ENCODE measurements at regions not wholly inside any gene's neighbourhood (a gene's known extent, or its start where the extent isn't known, plus 50 kb on each side); places are given as distances from the start of the nearest gene placed in this dataset.
"Not testable (repeated sequence)": the region's sequence is repeated elsewhere in the genome, so short reads cannot be mapped to it uniquely, and the experiment has no call there.

- H3K9me3 ChIP-seq (ENCODE audit: control insufficient read depth in 2 of 2, low read length in 2 of 2) = no peaks in the 10 kb centered on the region
- H3K4me1 ChIP-seq (ENCODE audit: control insufficient read depth, insufficient read depth, low read length, poor library complexity, severe bottlenecking) = no peaks in the 10 kb centered on the region
- ATAC-seq (ENCODE audit: low read depth in 2 of 2) (no peak), DNase-seq (no peak)
- H3K4me3 ChIP-seq (ENCODE audit: low read depth, low read length) = no peak overlapping the region
- Mint-ChIP-seq H3K27ac (no peak overlapping the region), H3K27me3 (no peaks in the 10 kb centered on the region), H3K9me3 (no peaks in the 10 kb centered on the region), H3K4me1 (no peaks in the 10 kb centered on the region), H3K36me3 (no peaks in the 10 kb centered on the region), H3K4me3 (no peak overlapping the region)
- H3K27me3 ChIP-seq (ENCODE audit: control insufficient read depth, insufficient read depth, low read length) = no peaks in the 10 kb centered on the region
- no peak overlapping the region for H3K27ac ChIP-seq (ENCODE audit: insufficient read depth, low read length, poor library complexity, severe bottlenecking)
- no peaks in the 10 kb centered on the region for H3K36me3 ChIP-seq (ENCODE audit: control insufficient read depth, insufficient read depth, low read length)
Observed at GRCh38 chrX:131630534-131630933, 86.7 kb downstream of the OR13H1 start.

- no peak overlapping the region for H3K27ac ChIP-seq (ENCODE audit: insufficient read depth, low read length, poor library complexity, severe bottlenecking)
- Mint-ChIP-seq H3K36me3 (no peaks in the 10 kb centered on the region), H3K27ac (no peak overlapping the region), H3K4me1 (no peaks in the 10 kb centered on the region), H3K4me3 (no peak overlapping the region), H3K9me3 (no peaks in the 10 kb centered on the region), H3K27me3 (no peaks in the 10 kb centered on the region)
- no peaks in the 10 kb centered on the region for H3K9me3 ChIP-seq (ENCODE audit: control insufficient read depth in 2 of 2, low read length in 2 of 2)
- H3K36me3 ChIP-seq (ENCODE audit: control insufficient read depth, insufficient read depth, low read length) = no peaks in the 10 kb centered on the region
- DNase-seq = peak; percentile 2 to 47 (median 39)
- no peak for ATAC-seq (ENCODE audit: low read depth in 2 of 2)
- no peaks in the 10 kb centered on the region for H3K4me1 ChIP-seq (ENCODE audit: control insufficient read depth, insufficient read depth, low read length, poor library complexity, severe bottlenecking)
- H3K4me3 ChIP-seq (ENCODE audit: low read depth, low read length) = no peak overlapping the region
- H3K27me3 ChIP-seq (ENCODE audit: control insufficient read depth, insufficient read depth, low read length) = no peaks in the 10 kb centered on the region
Observed at GRCh38 chrX:131633285-131633917, 89.5 kb downstream of the OR13H1 start.

DNA sequence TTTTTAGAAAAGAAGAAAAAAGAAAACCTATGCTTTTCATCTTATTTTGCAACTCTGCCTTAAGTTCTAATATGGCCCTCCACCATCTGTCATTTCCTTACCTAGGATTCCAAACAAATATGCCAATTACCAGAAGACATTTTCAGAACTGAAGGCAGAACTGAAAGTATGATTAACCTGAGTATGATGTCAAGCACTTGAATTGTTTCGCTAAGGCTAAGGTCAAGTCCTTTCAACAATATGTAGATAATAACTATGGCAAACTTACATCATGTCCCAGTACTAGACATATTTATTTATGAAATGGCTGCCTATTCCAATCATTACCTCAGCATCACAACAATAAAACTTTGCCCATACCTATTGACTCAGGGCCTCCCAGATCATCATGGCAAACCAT is 91.0 kb downstream of the OR13H1 start:
- Histone ChIP-seq H3K4me3 (ENCODE audit: low read depth, low read length) (no peak overlapping the region), H3K27me3 (ENCODE audit: control insufficient read depth, insufficient read depth, low read length) (no peaks in the 10 kb centered on the region), H3K27ac (ENCODE audit: insufficient read depth, low read length, poor library complexity, severe bottlenecking) (no peak overlapping the region), H3K4me1 (ENCODE audit: control insufficient read depth, insufficient read depth, low read length, poor library complexity, severe bottlenecking) (no peaks in the 10 kb centered on the region), H3K9me3 (ENCODE audit: control insufficient read depth in 2 of 2, low read length in 2 of 2) (no peaks in the 10 kb centered on the region), H3K36me3 (ENCODE audit: control insufficient read depth, insufficient read depth, low read length) (no peaks in the 10 kb centered on the region)
- Mint-ChIP-seq H3K4me1 (no peaks in the 10 kb centered on the region), H3K36me3 (no peaks in the 10 kb centered on the region), H3K4me3 (no peak overlapping the region), H3K9me3 (no peaks in the 10 kb centered on the region), H3K27me3 (no peaks in the 10 kb centered on the region), H3K27ac (no peak overlapping the region)
- ATAC-seq (ENCODE audit: low read depth in 2 of 2) (no peak), DNase-seq (no peak)

- no peak for ATAC-seq (ENCODE audit: low read depth in 2 of 2)
- peaks cover 0 to 3% (median 0%) of the 10 kb centered on the region in 7 donors for H3K9me3 Mint-ChIP-seq
- no peaks in the 10 kb centered on the region for H3K36me3 Mint-ChIP-seq
Observed at GRCh38 chrX:131646106-131646505, 102.2 kb downstream of the OR13H1 start.

DNA sequence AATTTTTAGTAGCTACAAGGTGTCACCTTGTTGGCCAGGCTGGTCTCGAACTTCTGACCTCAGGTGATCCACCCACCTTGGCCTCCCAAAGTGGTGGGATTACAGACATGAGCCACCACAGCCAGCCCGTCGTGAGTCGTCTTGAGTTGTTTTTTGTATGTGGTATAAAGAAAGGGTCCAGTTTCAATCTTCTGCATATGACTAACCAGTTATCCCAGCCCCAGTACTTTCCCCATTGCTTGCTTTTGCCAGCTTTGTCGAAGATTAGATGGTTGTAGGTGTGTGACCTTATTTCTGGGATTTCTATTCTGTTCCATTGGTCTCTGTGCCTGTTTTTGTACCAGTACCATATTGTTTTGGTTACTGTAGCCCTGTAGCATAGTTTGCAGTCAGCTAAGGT is 105.9 kb downstream of the OR13H1 start:
- H3K36me3 ChIP-seq (ENCODE audit: control insufficient read depth, insufficient read depth, low read length) = no peaks in the 10 kb centered on the region
- H3K27ac ChIP-seq (ENCODE audit: insufficient read depth, low read length, poor library complexity, severe bottlenecking) = no peak overlapping the region
- H3K27me3 Mint-ChIP-seq = peaks cover 4% of the 10 kb centered on the region
- no peaks in the 10 kb centered on the region for H3K4me1 Mint-ChIP-seq
- no peaks in the 10 kb centered on the region for H3K9me3 ChIP-seq (ENCODE audit: control insufficient read depth in 2 of 2, low read length in 2 of 2)
- peaks cover 0 to 3% (median 0%) of the 10 kb centered on the region in 7 donors for H3K9me3 Mint-ChIP-seq
- H3K4me3 ChIP-seq (ENCODE audit: low read depth, low read length) = no peak overlapping the region
- no peak for ATAC-seq (ENCODE audit: low read depth in 2 of 2)
- no peaks in the 10 kb centered on the region for H3K36me3 Mint-ChIP-seq
- no peaks in the 10 kb centered on the region for H3K27me3 ChIP-seq (ENCODE audit: control insufficient read depth, insufficient read depth, low read length)
- no peak for DNase-seq
- no peaks in the 10 kb centered on the region for H3K4me1 ChIP-seq (ENCODE audit: control insufficient read depth, insufficient read depth, low read length, poor library complexity, severe bottlenecking)
- no peak overlapping the region for H3K4me3 Mint-ChIP-seq
- H3K27ac Mint-ChIP-seq = no peak overlapping the region

More at GRCh38 chrX:131646106-131646505, 102.2 kb downstream of the OR13H1 start:
- H3K27ac Mint-ChIP-seq = no peak overlapping the region
- no peak overlapping the region for H3K27ac ChIP-seq (ENCODE audit: insufficient read depth, low read length, poor library complexity, severe bottlenecking)
- H3K4me1 Mint-ChIP-seq = no peaks in the 10 kb centered on the region
- H3K4me3 ChIP-seq (ENCODE audit: low read depth, low read length) = no peak overlapping the region
- H3K27me3 ChIP-seq (ENCODE audit: control insufficient read depth, insufficient read depth, low read length) = no peaks in the 10 kb centered on the region
- H3K4me3 Mint-ChIP-seq = no peak overlapping the region
- H3K36me3 ChIP-seq (ENCODE audit: control insufficient read depth, insufficient read depth, low read length) = no peaks in the 10 kb centered on the region
- no peaks in the 10 kb centered on the region for H3K9me3 ChIP-seq (ENCODE audit: control insufficient read depth in 2 of 2, low read length in 2 of 2)
- DNase-seq = no peak
- H3K27me3 Mint-ChIP-seq = peaks cover 4% of the 10 kb centered on the region
- H3K4me1 ChIP-seq (ENCODE audit: control insufficient read depth, insufficient read depth, low read length, poor library complexity, severe bottlenecking) = no peaks in the 10 kb centered on the region

DNA sequence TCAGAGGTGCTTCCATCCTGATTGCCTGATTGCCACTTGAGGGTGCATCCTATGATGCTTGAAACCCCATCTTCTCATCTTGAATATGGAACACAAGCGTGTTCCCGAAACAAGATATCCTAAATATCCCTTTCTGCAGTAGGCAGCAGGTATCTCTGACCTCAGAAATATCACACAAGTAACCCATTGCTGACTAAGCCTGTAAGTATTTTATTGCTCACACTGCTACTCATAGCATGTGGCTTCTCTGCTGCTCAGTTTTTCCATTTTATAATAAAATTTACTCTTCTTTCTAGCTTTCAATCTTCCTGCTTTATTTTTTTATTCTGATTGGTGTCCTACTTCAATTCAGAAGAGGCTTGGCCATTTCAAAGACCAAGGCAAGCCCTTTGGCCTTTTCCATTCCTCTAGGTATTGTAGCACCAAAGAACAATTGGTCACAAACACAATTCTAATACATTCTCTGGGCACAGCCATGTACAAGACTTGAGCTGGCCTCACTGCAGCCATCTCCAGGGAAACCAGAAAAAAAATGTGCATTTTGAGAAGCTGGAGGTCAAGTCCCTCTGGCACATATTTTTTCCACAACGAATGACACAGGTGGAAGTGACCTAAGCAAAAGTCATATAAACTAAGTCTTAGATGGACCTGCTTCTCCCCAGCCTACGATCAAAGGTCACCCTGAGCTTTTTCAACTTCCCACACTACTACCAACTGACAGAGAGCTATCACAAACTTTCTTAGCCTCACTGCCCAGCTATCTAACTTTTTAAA is 107.0 kb downstream of the OR13H1 start:
- Histone ChIP-seq H3K4me1 (ENCODE audit: control insufficient read depth, insufficient read depth, low read length, poor library complexity, severe bottlenecking) (no peaks in the 10 kb centered on the region), H3K27ac (ENCODE audit: insufficient read depth, low read length, poor library complexity, severe bottlenecking) (no peak overlapping the region), H3K9me3 (ENCODE audit: control insufficient read depth in 2 of 2, low read length in 2 of 2) (no peaks in the 10 kb centered on the region), H3K27me3 (ENCODE audit: control insufficient read depth, insufficient read depth, low read length) (no peaks in the 10 kb centered on the region), H3K4me3 (ENCODE audit: low read depth, low read length) (no peak overlapping the region), H3K36me3 (ENCODE audit: control insufficient read depth, insufficient read depth, low read length) (no peaks in the 10 kb centered on the region)
- Mint-ChIP-seq H3K4me3 (no peak overlapping the region), H3K4me1 (no peaks in the 10 kb centered on the region), H3K27me3 (peaks cover 4% of the 10 kb centered on the region), H3K27ac (no peak overlapping the region), H3K9me3 (peaks cover 0 to 3% (median 0%) of the 10 kb centered on the region in 7 donors), H3K36me3 (no peaks in the 10 kb centered on the region)
- DNase-seq (no peak), ATAC-seq (ENCODE audit: low read depth in 2 of 2) (no peak)

GRCh38 chrX:131663726-131664125 is 119.9 kb downstream of the OR13H1 start:
- H3K9me3 ChIP-seq (ENCODE audit: control insufficient read depth in 2 of 2, low read length in 2 of 2); H3K27me3 ChIP-seq (ENCODE audit: control insufficient read depth, insufficient read depth, low read length); H3K27ac Mint-ChIP-seq; H3K36me3 Mint-ChIP-seq; H3K4me1 ChIP-seq (ENCODE audit: control insufficient read depth, insufficient read depth, low read length, poor library complexity, severe bottlenecking); DNase-seq; H3K4me1 Mint-ChIP-seq; H3K27ac ChIP-seq (ENCODE audit: insufficient read depth, low read length, poor library complexity, severe bottlenecking); H3K27me3 Mint-ChIP-seq; H3K36me3 ChIP-seq (ENCODE audit: control insufficient read depth, insufficient read depth, low read length); H3K4me3 Mint-ChIP-seq; H3K4me3 ChIP-seq (ENCODE audit: low read depth, low read length); H3K9me3 Mint-ChIP-seq; ATAC-seq (ENCODE audit: low read depth in 2 of 2): not testable (repeated sequence)

- no peak for ATAC-seq (ENCODE audit: low read depth in 2 of 2)
- Histone ChIP-seq H3K27ac (ENCODE audit: insufficient read depth, low read length, poor library complexity, severe bottlenecking) (no peak overlapping the region), H3K4me3 (ENCODE audit: low read depth, low read length) (no peak overlapping the region), H3K4me1 (ENCODE audit: control insufficient read depth, insufficient read depth, low read length, poor library complexity, severe bottlenecking) (no peaks in the 10 kb centered on the region), H3K27me3 (ENCODE audit: control insufficient read depth, insufficient read depth, low read length) (no peaks in the 10 kb centered on the region), H3K9me3 (ENCODE audit: control insufficient read depth in 2 of 2, low read length in 2 of 2) (no peaks in the 10 kb centered on the region), H3K36me3 (ENCODE audit: control insufficient read depth, insufficient read depth, low read length) (no peaks in the 10 kb centered on the region)
- H3K27me3 Mint-ChIP-seq = no peaks in the 10 kb centered on the region
- no peaks in the 10 kb centered on the region for H3K4me1 Mint-ChIP-seq
- no peak overlapping the region for H3K4me3 Mint-ChIP-seq
- H3K27ac Mint-ChIP-seq = no peak overlapping the region
- H3K36me3 Mint-ChIP-seq = no peaks in the 10 kb centered on the region
- no peaks in the 10 kb centered on the region for H3K9me3 Mint-ChIP-seq
- DNase-seq = no peak
Observed at GRCh38 chrX:131671735-131672134, 127.9 kb downstream of the OR13H1 start.

All from CD4-positive, CD25-positive, alpha-beta regulatory T cell (primary cell).